NCI-H128 (cell line): ENCODE measurements at regions not wholly inside any gene's neighbourhood (a gene's known extent, or its start where the extent isn't known, plus 50 kb on each side); places are given as distances from the start of the nearest gene placed in this dataset.

Source experiments
- DNase-seq: peaks from one replicate; lab custom pipeline; 2025; ENCODE audit not compliant: unreplicated experiment; lab: John Stamatoyannopoulos, UW

DNA sequence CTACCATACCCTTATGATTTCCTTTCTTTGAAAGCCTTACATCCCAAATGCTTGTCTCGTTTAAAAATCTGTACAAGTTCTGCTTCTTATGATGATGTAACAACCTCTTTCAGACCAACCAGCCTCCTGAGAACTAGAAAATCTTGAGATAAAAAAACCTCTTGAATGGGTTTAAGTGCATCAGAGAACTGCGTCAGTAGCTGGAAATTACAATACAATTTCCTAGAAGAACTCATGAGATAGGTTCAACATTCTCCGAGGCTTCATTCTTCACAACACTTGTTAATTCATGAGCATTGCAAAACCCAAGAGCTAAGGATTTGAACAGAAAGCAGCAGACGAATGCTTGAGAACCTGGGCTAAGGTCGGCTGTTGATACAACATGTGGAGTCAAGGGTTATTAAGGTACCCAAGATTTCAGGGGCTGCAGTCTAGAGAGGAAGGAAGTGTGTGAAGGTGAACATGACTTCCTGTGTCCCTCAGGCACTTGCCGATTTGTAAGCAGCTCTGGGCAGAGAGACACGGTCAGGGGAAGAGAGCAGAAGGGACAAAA lies 286.0 kb downstream of the ICE1 start:
- DNase-seq, result no peak

DNA sequence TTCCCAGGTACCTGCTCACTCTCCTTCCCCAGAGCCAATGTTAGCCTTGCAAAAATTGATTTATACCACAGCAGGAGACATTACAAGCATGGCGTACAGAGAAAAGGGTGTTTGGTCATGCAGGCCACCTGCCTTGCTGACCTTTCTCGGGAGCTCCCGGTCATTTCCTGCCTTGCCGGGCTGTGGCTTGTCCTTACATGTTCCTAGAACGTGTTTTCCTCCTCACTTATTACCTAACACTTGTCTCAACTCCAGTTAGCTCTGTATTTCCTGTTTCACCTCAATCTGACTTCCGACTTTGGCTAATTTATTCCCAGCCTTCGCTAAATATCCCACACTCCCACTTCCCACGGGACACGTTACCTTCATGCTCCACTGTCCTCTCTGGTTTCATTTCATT lies 282.5 kb downstream of the ICE1 start:
- no peak for DNase-seq

DNA sequence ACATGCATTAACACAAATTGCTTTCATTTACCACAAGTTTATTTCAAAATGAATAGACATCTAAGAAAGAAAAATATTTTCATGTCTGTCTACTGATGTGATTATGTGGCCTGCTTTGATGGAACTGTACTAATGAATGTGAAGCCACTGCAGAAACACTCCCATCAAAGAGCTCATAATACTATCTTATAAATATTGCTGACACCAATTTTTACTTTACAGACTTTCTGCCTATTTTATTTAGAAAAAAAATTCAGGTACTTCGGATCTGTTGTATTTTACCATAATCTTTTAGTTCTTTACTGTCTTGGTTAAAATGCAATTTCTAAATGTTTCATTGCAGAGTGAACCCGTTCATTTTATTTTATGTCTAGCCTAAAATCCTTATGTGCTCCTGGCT lies 281.9 kb downstream of the ICE1 start:
- no peak for DNase-seq

DNA sequence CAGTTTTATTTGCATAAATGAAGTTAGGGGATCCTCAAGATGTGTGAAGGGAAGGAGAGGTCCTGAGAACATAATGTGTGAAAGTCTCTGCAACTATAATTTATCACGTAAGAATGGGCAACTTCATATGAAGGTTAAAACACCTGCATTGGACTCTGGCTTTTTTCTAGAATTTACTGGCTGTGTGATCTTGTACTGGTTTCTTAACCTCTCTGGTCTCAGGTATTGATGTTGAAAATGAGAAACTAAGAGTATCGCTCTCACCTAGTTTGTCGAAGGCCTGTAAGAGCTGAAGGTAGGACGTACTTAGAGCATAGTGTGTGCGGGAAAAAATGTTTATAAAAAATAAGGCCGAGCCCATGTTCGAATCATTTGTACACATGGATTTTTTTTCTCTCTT lies 280.5 kb downstream of the ICE1 start:
- DNase-seq, result no peak

DNA sequence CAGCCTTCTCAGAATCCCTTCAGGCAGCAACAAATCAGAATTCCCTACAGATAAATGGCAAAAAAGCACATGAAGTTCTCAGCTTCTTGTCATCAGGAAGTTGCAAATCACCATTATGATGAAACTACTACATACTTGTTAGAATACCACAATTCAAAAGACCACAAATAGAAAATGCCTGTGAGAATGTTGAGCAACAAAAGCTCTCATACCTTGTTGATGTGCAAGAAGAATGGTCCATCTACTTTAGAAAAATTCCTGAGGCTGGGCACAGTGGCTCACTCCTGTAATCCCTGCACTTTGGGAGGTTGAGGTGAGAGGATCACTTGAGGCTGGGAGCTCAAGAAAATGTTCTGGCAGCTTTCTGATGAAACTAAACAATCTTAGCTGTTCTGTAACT lies 278.1 kb downstream of the ICE1 start:
- DNase-seq, result no peak

DNA sequence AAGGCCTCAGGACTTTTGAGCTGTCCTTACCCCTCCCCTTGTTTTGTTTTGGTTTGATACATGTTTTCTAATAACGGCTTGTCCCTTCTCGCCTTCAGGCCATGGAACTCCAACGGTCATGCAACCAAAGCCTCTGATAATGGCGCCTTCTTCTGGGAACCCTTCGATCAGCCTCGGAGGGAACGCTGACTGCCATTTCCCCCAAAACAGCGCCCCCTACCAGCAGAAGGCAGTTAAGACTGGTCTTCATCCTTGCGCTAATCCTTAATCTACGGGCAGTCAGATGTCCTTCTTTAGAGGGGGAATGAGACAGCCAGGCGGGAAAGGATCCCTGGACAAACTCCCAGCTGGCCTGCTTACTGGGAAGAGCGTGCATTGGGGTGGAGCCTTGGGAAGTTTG lies 276.6 kb downstream of the ICE1 start:
- DNase-seq, result no peak

DNA sequence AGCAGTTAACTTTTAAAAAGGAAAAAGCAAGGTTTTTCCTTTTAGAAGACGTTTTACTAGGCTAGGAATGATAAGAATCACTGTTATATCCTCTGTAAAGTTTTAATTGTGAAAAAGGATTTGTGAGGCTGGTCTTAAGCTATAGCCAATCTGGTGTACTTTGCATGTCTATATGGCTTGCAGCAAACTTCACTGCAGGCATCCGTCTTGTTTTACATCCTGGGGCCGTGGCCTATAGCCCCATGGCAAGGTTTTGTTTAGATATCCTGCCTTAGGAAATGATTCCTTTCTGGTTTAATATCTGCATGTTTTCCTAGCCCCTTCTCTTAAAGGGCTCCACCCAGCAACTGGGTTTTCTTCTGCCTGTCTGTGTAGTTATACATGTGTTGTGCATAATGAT lies 272.8 kb downstream of the ICE1 start:
- no peak for DNase-seq

DNA sequence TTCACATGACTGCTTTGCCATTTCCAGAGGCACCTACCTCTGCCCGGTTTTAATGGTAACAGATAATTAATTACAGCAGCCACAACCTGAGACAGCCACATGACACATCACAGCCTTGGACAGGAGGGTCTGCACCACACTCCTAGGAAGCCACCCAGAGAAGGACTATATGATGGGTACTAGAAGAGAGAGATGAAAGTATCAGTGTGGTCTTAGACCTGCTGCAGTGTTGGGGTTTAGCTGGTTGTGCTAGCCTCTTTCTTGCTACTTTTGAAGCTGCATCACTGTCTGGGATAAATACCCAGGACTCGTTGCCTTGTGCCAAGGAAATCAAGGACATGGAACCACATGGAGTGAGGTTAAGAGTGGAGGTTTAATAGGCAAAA lies 266.4 kb downstream of the ICE1 start:
- DNase-seq, result no peak

DNA sequence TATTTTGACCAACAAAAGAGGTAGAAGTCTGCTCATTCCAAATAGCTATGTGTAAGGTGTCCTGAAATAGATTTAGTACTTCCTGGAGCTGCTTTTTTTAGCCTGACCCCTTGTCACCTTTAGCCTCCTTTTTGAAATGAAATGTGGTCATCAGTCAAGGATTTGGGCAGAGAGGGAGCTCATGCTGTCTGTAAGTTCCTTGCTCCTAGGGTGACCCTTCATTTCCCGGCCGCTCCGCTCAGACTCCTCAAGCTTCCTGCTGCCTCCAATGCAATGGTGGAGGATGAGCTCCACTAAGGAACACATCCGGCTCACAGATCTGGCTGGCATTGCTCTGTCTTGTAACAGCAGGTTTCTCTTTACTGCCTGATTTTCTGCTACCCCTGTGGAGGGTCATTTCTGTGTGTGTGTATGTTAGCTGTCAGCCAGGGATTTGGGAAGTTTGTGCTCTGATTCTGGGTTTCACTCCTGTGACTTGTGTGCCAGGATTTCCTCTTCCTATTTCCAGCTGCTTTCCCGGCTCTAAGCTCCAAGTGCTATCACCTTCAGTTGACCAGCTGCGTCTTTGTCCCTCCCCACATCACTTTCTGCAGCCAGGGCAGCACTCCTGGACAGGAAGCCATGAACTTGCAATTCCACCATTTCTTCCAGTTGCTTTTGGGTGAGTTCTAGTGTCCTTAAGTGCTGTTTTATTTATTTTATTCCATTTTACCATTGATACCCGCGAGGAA lies 265.9 kb downstream of the ICE1 start:
- no peak for DNase-seq

DNA sequence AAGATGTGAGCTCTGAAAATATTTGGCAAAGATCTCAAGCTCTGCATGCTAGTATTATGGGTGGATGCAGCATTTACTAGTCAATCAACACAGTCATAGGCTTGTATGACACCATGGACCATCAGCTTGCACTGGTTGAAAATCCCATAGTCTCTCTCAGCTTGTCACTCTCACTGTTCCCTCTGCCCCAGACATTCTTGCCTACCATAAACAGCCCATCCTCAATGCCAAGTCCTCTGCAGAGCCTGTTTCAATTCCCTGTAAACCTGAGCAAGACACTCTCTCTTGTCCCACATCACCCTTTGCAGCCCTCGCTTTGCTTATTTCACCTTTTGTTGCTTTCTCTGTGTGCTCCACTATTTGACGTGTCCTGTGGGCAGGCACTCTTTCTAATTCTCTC lies 264.6 kb downstream of the ICE1 start:
- no peak for DNase-seq

DNA sequence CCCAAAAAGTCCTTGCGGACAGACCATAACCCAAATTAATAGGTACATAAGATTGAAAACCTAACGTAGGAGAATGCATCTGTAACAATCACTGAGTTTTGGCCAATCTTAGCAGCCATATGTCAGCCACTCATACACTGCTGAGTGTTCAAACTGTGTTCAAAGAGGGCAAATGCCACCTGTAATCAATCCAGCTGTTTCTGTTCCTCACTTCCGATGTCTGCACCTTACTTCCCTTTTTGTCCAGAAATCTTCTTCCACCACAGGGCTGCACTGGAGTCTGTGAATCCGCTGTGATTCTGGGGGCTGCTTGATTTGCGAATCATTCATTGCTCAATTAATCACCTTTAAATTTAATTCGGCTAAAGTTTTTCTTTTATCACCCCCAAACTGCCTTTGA lies 263.9 kb downstream of the ICE1 start:
- no peak for DNase-seq

DNA sequence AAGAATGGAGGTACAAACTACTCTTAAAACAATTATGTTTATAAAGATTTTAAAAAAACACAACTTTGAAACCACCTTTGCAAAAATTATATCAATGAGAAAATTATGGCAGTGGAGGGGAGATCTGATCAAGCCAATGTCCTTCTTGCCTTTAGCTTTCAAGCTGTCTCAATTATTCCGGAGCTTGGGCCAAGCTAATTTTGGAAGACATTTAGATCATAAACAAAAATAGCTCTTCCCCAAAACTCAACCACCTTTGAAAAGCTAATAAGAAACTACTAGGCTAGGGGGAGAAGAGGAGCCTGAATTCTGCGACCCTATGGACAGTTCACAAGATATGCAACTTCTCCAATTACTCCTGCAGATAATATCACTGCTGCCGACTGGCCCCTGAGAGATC lies 263.3 kb downstream of the ICE1 start:
- DNase-seq, result no peak

DNA sequence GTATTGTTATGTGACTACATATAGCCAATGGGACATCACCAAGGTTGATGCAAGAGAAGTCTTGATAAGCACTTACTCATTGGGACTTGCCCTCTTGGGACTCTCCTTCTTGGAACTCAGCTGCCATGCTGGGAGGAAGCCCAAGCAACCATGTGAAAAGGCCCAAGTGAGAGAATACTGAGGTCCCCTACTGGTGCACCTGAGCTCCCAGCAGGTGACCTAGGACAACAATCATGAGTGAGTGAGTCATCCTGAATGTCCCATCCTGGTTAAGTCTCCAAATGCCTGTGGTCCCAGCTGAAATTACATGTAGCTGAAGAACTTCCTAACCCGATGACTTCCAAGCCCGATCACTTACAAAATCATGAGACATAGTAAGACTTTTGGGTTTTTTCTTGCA lies 260.7 kb downstream of the ICE1 start:
- no peak for DNase-seq

DNA sequence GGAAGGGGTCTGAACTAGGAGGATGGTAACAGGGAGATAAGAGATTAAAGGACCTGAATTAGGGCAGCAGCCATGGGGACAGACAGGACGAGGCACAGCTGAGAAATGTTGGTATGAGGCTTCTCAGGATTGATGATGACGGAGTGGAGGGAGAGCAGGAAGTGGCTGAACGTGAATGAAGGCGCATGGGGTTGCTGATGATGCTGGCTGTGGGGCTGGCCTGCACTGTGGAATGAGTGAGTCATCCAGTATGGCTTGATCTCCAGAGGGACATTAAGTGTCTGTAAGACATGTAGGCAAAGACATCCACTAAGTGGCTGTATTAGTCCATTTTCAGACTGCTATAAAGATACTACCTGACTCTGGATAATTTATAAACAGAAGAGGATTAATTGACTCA lies 256.4 kb downstream of the ICE1 start:
- no peak for DNase-seq

DNA sequence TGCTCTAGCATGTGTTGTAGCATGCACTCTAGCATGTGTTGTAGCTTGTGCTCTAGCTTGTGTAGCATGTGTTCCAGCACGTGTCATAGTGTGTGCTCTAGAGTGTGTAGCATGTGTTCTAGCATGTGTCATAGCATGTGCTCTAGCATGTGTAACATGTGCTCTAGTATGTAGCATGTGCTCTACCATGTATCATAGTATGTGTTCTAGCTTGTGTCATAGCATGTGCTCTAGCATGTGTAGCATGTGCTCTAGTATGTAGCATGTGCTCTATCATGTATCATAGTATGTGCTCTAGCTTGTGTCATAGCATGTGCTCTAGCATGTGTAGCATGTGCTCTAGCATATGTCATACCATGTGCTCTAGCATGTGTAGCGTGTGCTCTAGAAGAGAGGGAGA lies 255.3 kb downstream of the ICE1 start:
- no peak for DNase-seq

DNA sequence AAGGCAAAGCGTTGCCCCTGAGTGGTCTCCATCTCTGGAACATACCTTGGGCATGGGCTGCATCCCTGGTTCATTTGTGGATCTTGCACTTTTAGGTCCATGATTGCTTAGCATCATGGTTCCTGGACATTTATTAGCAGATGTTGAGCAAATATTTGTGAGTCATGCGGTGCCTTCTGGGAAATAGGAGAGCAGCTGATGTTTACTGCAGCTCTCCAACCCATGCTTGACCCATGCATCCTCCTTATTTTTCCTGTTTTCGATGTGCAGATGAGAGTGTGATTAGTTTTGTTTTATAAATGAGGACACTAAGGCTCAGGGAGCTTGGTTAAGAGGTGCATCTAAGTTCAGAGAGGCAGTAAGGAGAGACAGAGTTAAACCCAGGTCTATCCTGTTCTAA lies 253.7 kb downstream of the ICE1 start:
- DNase-seq, result no peak

DNA sequence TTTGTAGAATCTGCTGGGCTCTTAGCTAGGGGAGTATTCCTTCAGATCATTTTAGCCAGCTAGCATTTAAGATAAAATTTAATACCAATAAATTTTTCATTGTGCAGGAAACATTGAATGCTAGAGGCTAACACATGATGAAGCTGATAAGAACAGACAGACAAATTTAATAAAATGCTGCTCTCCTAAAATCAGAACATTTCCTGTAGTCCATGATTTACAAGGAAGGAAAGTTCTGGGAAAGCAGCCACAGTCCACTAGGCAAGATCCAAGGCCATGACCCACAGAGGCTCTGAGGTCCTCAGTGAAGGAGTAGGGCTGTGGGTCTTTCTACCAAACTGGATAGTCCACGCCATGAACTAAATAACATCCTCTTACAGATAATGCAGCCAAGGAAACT lies 253.0 kb downstream of the ICE1 start:
- no peak for DNase-seq

DNA sequence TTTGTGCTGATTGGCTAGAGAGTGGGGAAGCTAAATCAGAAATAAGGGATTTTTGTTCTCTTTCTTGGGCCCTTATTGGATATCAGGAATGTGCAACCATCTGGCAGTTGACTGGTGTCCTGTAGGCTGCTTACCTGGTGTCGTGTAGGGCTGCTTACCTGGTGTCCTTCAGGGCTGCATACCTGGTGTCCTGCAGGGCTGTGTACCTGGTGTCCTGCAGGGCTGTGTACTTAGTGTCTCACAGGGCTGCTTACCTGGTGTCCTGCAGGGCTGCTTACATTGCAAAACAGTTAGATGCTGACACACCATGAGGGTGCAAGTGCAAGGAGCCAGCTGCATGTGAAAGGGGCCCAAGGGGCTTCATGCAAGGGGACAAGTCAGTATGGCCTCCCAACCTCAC lies 249.3 kb downstream of the ICE1 start:
- DNase-seq, result no peak

DNA sequence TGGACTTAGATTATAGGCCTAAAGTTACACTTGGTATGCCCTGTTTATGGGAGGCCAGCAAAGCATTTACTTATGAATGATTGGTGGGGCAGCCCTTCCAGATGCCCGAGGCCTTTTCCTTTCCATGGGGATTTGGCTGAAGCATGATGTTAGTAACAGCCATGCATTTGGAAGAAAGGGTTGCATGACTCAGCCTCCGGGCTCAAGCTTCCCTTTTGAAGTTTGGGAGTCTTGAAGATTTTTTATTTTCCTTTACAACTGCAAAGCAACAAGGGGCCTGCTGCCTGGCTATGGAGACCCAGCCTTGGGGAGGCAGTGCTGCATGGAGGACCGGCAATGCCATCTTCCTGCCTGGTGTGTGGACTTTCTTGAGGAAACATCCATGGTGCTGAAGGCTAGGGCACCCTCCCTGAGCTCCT lies 244.7 kb downstream of the ICE1 start:
- DNase-seq, result no peak

DNA sequence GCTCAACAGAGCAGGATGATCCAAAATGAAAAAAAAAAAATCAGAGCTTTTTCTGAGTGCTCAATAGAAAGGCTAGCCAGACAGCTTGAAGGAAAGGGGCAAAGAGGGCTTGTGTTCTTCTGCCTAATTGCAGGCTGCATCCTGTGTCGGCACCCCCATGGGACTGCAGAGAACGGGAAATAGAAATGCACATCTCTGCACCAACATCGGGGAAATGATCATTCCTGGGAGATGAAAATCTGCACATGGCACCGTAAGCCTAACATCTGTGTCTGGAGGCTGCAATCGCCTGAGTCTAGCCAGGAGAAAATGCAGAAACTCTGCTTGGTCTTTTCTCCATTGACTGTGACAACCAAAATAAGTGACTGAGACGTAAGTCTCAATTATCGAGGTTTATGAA lies 243.9 kb downstream of the ICE1 start:
- DNase-seq, result no peak

DNA sequence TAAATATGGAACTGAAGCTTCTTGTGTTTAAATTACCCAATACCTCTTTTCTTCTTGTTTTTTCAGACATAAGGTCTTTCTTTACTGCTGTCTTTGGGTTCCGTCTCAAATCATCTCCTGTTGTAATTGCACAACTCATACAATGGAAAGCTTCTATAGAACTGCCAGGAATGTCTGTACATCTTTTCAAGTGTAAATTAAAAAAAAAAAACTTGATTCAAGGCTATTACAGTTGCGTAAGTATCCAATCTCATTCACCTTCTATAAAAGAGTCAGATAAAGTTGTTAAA lies 243.5 kb downstream of the ICE1 start:
- DNase-seq, result no peak

DNA sequence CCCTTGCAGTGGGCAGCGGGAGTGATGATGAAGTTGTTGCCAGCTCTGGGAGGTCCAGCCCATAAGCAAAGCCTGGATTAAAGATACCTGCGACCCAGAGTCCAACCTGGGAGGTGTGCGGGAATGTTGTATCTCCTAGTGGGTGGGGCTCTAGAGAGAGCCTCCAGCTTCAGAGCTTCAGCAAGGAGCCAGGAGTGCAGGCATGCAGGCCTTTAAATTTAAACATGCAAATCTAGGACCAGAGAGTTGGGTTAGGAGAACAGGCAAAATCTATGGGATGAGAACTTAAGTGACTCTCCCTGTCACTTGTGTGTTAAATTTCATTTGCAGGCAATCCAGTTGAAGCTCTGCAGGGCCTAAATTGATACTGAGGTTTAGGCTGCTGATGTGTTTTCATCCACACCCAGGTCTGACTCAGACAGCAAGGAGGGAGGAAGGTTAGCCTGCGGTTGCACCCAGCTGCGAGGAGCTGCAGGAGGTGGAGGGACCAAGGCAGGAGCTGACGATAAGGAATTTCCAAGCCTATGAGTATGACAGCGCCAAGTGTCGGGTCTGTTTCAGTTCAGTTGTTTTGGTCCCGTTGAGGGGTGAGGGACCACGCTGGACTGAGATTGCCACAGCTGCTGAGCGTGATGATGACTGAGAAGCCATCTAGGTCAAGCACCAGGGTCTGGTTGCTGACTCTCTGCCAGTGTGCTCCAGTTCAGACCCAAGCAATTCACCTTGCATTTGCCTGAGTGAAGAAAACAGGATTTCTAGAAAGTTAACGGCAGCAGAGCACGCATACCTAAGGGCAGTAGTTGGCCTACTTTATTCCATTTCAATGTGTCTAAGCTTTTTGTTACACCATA lies 243.0 kb downstream of the ICE1 start:
- DNase-seq, result no peak
